ENCODE measurements at regions not wholly inside any gene's neighbourhood (a gene's known extent, or its start where the extent isn't known, plus 50 kb on each side); places are given as distances from the start of the nearest gene placed in this dataset.

- DNase-seq, result no peak
These were observed 578.0 kb upstream of the TMEM132C start for GRCh38 chr12:127688906-127689428.

GRCh38 chr12:127690161-127690560 lies 576.8 kb upstream of the TMEM132C start:
- DNase-seq, result no peak

- no peak for DNase-seq
These were observed 570.0 kb upstream of the TMEM132C start for GRCh38 chr12:127696963-127697362.

- no peak for DNase-seq
These were observed 563.9 kb upstream of the TMEM132C start for GRCh38 chr12:127703026-127703425.

GRCh38 chr12:127711108-127711507 lies 555.9 kb upstream of the TMEM132C start:
- DNase-seq, result no peak

GRCh38 chr12:127712561-127712960 lies 554.4 kb upstream of the TMEM132C start:
- DNase-seq, result no peak

- no peak for DNase-seq
These were observed 550.8 kb upstream of the TMEM132C start for GRCh38 chr12:127716166-127716565.

GRCh38 chr12:127717278-127717677 lies 549.7 kb upstream of the TMEM132C start:
- DNase-seq, result no peak

GRCh38 chr12:127720334-127720733 lies 546.6 kb upstream of the TMEM132C start:
- no peak for DNase-seq

- no peak for DNase-seq
These were observed 544.4 kb upstream of the TMEM132C start for GRCh38 chr12:127722611-127723010.

- DNase-seq, result no peak
These were observed 543.7 kb upstream of the TMEM132C start for GRCh38 chr12:127723251-127723650.

GRCh38 chr12:127726671-127727315 lies 540.2 kb upstream of the TMEM132C start:
- no peak for DNase-seq

GRCh38 chr12:127728285-127728684 lies 538.7 kb upstream of the TMEM132C start:
- DNase-seq, result no peak

- no peak for DNase-seq
These were observed 538.2 kb upstream of the TMEM132C start for GRCh38 chr12:127728729-127729128.

GRCh38 chr12:127729381-127729780 lies 537.6 kb upstream of the TMEM132C start:
- DNase-seq, result no peak

GRCh38 chr12:127731657-127732056 lies 535.3 kb upstream of the TMEM132C start:
- no peak for DNase-seq

- no peak for DNase-seq
These were observed 524.7 kb upstream of the TMEM132C start for GRCh38 chr12:127742231-127742630.

GRCh38 chr12:127745469-127746212 lies 521.3 kb upstream of the TMEM132C start:
- DNase-seq, result no peak

- DNase-seq, result no peak
These were observed 517.6 kb upstream of the TMEM132C start for GRCh38 chr12:127749416-127749815.

GRCh38 chr12:127750076-127750840 lies 516.7 kb upstream of the TMEM132C start:
- no peak for DNase-seq

GRCh38 chr12:127752802-127753201 lies 514.2 kb upstream of the TMEM132C start:
- no peak for DNase-seq

- no peak for DNase-seq
These were observed 506.6 kb upstream of the TMEM132C start for GRCh38 chr12:127760357-127760756.

- DNase-seq, result no peak
These were observed 506.0 kb upstream of the TMEM132C start for GRCh38 chr12:127760996-127761395.

GRCh38 chr12:127761880-127762279 lies 505.1 kb upstream of the TMEM132C start:
- DNase-seq, result no peak

Measured in COR-L47 (cell line).